Stimulated activated CD8-positive, alpha-beta memory T cell treated with anti-CD3 and anti-CD28 coated beads, Interleukin-4, amount 100 ng/mL, for 48 hours (primary cell): ENCODE measurements at regions not wholly inside any gene's neighbourhood (a gene's known extent, or its start where the extent isn't known, plus 50 kb on each side); places are given as distances from the start of the nearest gene placed in this dataset.

Experiments used
- DNase-seq: peaks from one replicate; pipeline ENCODE4 v3.0.0-alpha.2; 2020

GRCh38 chr10:131015271-131015670 lies 296.2 kb downstream of the TCERG1L start:
- no peak for DNase-seq

- no peak for DNase-seq
These were observed 295.0 kb downstream of the TCERG1L start for GRCh38 chr10:131016556-131016955.

GRCh38 chr10:131017566-131018285 lies 293.8 kb downstream of the TCERG1L start:
- no peak for DNase-seq

DNA sequence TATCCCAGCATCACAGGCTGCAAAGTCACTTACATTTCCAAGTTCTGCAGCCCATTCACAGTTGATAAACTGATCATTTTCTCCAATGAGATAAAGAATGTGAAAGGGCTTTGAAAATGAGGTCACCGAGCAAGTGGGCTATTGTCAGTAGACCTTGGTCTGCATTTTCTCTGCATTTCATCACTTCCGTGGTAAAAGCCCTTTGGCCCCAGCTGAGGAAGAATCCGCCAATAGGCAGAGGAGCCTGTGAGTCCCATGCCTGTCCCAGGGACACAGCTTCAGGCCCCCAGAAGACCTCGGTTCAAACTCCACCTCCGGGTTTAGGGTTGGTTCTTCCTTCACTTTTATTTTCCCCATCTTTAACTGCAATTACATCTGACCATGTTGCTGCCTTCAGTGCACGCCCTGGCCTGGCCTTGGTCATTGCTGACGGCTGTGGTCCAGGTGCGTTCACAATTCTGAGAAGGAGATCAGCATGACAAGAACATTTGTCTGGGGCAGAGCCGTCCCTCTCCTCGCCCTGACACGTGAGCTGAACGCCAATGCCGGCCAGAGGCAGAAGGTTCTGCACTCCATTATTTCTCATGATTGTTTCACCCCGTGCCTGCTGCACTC lies 292.5 kb downstream of the TCERG1L start:
- no peak for DNase-seq

DNA sequence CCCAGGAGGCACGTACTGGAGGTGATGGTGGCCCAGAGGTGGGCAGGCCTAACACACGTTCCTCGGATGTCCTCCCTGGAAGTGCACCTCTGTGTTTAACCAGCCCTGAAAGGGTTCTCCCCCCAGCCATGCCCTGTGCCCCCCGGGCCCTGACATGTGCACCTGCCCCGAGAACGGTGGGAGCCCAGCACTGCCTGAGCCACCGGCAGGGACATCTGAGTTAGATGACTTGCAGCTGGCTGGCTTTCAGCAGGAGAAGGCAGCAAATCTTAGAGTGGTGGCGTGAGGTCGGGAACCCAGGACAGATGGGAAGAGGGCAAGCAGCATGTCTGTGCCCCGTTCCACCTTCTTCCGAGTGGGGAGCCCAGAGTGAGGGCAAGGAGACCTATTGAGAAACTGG lies 291.8 kb downstream of the TCERG1L start:
- no peak for DNase-seq

DNA sequence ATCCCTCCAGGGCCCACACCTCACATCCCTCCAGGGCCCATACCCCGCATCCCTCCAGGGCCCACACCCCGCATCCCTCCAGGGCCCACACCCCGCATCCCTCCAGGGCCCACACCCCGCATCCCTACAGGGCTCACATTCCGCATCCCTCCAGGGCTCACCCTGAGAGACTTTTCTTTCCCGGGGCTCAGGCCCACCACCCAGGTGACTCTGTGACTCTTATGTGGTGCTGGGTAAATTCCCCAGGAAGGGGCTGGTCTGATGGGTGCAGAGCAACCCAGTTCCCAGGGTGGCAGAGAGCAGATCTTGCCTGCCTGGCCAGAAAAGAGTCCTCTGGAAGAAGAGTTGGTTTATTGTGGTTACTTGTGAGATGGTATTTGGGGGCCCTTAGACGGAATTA lies 290.7 kb downstream of the TCERG1L start:
- no peak for DNase-seq

GRCh38 chr10:131021246-131021895 lies 290.1 kb downstream of the TCERG1L start:
- DNase-seq = no peak

- no peak for DNase-seq
These were observed 289.6 kb downstream of the TCERG1L start for GRCh38 chr10:131021969-131022368.

DNA sequence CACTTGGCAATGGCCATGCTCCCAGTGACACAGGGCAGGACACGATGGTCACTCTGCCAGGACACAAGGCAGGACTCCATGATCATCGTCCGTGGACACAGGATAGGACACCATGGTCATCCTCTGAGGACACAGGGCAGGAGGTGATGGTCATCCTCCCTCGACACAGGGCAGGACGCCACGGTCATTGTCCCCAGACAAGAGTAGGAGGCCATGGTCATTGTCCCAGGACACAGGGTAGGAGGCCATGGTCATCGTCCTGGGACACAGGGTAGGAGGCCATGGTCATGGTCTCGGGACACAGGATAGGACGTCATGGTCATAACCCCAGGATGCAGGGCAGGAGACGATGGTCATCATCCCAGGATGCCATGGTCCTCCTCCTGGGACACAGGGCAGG lies 289.2 kb downstream of the TCERG1L start:
- no peak for DNase-seq

DNA sequence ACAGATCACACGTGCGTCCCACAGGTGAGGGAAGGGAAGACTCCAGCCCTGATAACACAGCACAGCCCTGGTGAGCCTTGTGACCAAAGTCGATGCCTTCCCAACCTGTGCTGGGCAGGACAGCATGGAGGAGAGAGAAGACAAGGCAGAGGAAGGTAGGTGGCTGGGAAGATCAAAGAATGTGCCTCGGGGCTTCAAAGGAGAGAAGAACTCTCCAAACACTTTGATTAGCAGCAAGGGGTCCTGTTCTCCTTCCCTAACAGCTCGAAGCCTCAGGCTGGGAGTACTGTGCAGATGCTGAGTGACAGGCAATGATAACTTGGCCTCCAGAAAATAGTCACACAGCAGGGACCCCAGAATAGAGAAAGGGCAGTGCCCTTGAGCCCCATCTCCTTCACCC lies 288.5 kb downstream of the TCERG1L start:
- no peak for DNase-seq

- DNase-seq = no peak
These were observed 287.0 kb downstream of the TCERG1L start for GRCh38 chr10:131024259-131025131.

DNA sequence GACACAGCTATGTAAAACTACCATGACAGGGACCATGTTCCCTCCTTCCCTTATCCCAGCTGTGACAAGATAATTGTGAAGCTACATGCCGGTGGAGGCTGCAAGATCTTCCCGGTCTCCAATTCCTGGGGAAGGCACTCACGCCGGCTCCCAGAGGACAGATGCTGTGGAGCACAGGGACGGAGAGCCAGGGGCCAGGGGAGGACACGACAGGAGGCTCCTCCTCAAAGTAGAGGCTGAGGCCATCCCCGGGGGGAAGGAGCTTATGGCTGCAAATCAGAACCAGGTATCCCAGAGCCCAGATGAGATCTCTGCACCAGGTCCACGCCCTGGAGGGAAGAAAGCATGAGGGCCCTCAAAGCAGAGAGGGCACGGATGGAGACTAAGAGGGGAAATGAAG lies 286.2 kb downstream of the TCERG1L start:
- DNase-seq = no peak

GRCh38 chr10:131027256-131027655 lies 284.3 kb downstream of the TCERG1L start:
- no peak for DNase-seq

DNA sequence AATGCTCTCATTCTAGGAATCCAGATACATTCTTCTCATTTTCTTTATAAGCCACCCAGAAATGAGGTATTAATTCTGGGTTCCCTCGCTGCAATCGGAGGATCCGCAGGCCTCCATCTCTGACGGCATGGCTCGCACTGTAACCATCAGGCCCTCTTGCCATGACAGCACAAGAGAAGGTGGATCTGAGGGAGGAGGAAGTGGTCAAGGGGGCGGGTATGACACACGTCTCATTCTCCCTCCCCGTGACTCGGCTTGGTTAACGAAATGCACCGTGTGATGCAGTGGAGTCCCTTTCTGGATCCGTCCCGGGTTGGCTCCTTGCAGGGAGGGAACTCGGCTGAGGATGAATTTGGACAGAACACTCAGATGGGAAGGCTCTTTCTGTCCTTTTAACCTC lies 280.2 kb downstream of the TCERG1L start:
- DNase-seq = no peak

DNA sequence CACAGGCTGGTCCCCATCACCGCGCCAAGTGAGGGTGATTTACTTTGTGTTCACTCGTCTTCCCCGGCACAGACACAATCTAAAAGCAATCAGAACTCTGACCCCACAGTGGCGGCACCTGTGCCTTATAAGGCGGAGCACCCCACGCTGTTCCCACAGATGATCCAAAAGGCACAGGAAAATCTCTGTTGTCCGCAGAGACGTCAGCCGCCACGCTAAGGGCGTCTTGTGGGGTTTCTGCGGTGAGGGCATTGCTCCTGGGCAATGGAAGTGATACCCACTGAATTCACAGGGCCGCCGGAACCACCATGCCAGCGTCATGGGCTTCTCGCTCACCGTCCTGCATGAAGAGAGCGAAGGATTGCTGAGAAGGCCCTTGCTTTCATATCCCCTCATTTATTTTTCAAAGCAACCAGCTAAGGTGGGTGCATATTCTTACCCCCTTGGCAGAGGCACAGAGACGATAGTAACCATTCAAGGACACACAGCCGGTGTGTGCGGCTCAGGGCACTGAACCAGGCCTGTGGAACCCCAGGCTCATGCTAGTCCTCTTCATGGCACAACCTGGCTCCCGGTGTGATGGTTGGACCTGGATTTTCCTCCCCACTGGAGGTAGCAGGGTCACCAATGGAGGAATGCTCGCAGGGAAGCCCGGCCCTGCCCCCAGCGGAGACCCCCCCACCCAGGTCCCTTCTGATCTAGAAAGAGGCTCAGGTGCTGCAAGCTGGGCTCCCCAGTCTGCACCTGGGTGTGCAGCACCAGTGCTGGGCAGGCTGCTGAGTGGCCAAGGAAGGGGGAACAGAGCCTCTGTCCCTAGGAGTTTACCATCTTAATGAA lies 279.0 kb downstream of the TCERG1L start:
- no peak for DNase-seq

DNA sequence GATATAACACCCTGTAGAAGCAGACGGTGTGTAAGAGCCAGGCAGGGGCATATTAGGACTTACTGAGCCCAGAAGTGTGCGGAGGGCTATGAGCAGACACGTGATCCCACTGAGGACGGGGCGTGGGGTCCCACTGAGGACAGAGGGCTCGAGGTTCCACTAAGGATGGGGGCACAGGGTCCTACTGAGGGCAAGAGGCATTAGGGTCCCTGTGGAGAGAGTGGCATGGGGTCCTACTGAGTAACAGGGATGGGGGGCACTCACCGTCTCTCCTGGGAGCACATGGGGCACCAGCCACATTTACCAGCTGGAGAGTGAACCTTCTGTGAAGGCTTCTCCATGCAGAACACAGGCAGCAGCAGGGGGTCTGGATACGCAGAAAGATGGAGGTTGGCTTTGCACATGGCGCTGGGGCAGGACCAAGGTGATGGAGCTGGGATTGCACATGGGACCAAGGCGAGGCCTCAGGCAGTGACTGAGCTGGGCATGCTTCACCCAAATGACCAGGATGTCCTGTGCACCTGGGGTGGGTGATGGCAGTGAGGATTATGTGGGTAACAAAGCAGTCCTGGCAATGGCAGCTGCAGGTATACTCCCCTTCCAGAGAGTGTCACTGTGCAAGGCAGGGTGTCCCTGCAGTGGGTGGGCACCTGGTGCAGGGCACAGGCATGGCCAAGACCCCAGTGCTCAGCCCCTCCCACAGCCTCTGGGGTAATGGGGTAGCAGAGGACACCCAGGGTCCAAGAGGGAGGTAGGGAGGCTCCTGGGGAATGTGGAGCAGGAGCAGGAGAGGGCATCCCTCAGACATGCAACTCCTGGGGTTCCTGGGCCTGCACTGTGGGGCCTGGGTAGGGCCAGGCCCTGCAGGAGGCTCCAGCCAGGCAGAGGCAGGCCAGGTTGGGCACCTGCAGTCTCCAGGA lies 278.1 kb downstream of the TCERG1L start:
- no peak for DNase-seq

DNA sequence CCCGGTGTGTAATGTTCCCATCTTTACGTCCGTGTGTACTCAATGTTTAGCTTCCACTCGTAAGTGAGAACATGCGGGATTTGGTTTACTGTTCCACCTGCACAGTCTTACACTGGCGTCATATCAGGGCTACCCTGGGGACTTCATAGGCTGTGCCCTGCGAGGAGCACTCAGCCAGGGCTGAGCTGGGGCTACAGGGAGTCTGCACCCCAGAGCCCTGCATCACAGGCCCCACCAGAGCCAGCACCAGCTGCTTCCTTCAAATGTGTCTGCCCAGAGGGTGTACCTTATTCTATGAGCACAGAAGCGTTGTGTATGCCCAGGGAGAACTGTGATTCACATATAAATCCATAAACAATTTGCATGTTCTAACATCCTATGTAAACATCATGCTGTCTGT lies 277.1 kb downstream of the TCERG1L start:
- DNase-seq = no peak

DNA sequence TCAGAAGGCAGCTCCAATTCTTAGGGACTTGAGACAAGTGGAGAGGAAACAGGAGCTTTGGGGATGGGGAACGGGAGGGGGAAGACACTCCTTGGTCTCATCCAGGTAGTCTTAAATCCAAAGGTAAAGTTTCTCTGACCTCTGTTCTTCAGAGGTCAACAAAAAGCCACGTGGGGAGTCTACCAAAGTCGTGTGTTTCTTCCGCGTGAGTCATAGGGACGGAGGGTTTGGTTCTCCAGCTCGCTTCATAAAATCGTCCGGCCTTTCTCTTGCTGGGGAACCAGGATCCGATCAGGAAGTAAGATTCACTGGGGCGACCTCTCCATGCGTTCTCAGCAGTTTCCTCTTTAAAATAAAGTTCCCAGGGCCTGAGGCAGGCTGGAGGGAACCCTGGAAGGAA lies 275.7 kb downstream of the TCERG1L start:
- no peak for DNase-seq

GRCh38 chr10:131038056-131038455 lies 273.5 kb downstream of the TCERG1L start:
- no peak for DNase-seq

GRCh38 chr10:131041031-131041430 lies 270.5 kb downstream of the TCERG1L start:
- no peak for DNase-seq

GRCh38 chr10:131041441-131041840 lies 270.1 kb downstream of the TCERG1L start:
- no peak for DNase-seq
